Keratinocyte (primary cell): ENCODE measurements at regions not wholly inside any gene's neighbourhood (a gene's known extent, or its start where the extent isn't known, plus 50 kb on each side); places are given as distances from the start of the nearest gene placed in this dataset.

Experiments used
- DNase-seq: peaks from one replicate; pipeline ENCODE4 v3.0.0-alpha.2; 2011; ENCODE audit warnings: low read depth, missing footprints, low spot score
- FAIRE-seq: peaks from 2 replicates; lab custom pipeline; 2011; peaks lifted over from hg19 to GRCh38; lab: Jason Lieb, UNC
- H2AFZ ChIP-seq: 2 replicates; pipeline ENCODE4 v1.6.0; 2012; ENCODE audit warnings: low read length, control low read depth, inconsistent platforms; ENCODE audit not compliant: control insufficient read depth
- H3K27ac ChIP-seq: 2 replicates; pipeline ENCODE4 v1.5.1; 2011; ENCODE audit warnings: low read length; ENCODE audit not compliant: control insufficient read depth, insufficient read depth
- H3K27me3 ChIP-seq: 3 replicates; pipeline ENCODE4 v1.6.0; 2011; ENCODE audit warnings: low read length; ENCODE audit not compliant: control insufficient read depth, insufficient read depth; ENCODE audit errors: extremely low read depth
- H3K36me3 ChIP-seq, 2 experiments: 2 replicates in 1 of 2; 3 replicates in 1 of 2; pipeline ENCODE4 v1.5.1; 2011; ENCODE audit warnings: low read length in 2 of 2, mild to moderate bottlenecking in 1 of 2; ENCODE audit not compliant: control insufficient read depth in 2 of 2, insufficient read depth in 2 of 2; ENCODE audit errors: extremely low read depth in 1 of 2
- H3K4me1 ChIP-seq: 3 replicates; pipeline ENCODE4 v1.5.1; 2011; ENCODE audit warnings: low read length; ENCODE audit not compliant: control insufficient read depth, insufficient read depth; ENCODE audit errors: extremely low read depth
- H3K4me2 ChIP-seq: 3 replicates; pipeline ENCODE4 v1.6.0; 2011; ENCODE audit warnings: low read depth, low read length; ENCODE audit not compliant: control insufficient read depth, insufficient read depth; ENCODE audit errors: extremely low read depth
- H3K4me3 ChIP-seq, 3 experiments: fragments of 200-600 bp in 1 of 3; sonication (generic) in 1 of 3; 2 replicates in 2 of 3; 3 replicates in 1 of 3; pipeline ENCODE4 v1.5.1; 2011 to 2016; ENCODE audit warnings: low read length in 3 of 3, mild to moderate bottlenecking in 3 of 3, control low read depth in 2 of 3, inconsistent platforms in 1 of 3, low read depth in 1 of 3, mixed read lengths in 1 of 3, mixed run types in 1 of 3, moderate library complexity in 1 of 3; ENCODE audit not compliant: control insufficient read depth in 2 of 3, insufficient read depth in 2 of 3; ENCODE audit errors: extremely low read depth in 1 of 3
- H3K79me2 ChIP-seq: 2 replicates; pipeline ENCODE4 v1.6.0; 2012; ENCODE audit warnings: low read length; ENCODE audit not compliant: control insufficient read depth, insufficient read depth
- H3K9ac ChIP-seq: 3 replicates; pipeline ENCODE4 v1.6.0; 2011; ENCODE audit warnings: low read length; ENCODE audit not compliant: control insufficient read depth, insufficient read depth; ENCODE audit errors: extremely low read depth
- H3K9me1 ChIP-seq: 3 replicates; pipeline ENCODE4 v1.6.0; 2011; ENCODE audit warnings: low read length; ENCODE audit not compliant: control insufficient read depth, insufficient read depth; ENCODE audit errors: extremely low read depth
- H3K9me3 ChIP-seq: 2 replicates; pipeline ENCODE4 v1.5.1; 2012; ENCODE audit warnings: low read depth, low read length; ENCODE audit not compliant: control insufficient read depth
- H4K20me1 ChIP-seq: 3 replicates; pipeline ENCODE4 v1.6.0; 2011; ENCODE audit warnings: low read length; ENCODE audit not compliant: control insufficient read depth, insufficient read depth; ENCODE audit errors: extremely low read depth
- CTCF ChIP-seq, 3 experiments: IDR thresholded peaks in 1 of 3; conservative IDR thresholded peaks in 1 of 3; optimal IDR thresholded peaks in 1 of 3; 2 replicates in 2 of 3; 3 replicates in 1 of 3; pipeline versions ENCODE3 to v1.5.1; 2011; ENCODE audit warnings: low read length in 3 of 3, mild to moderate bottlenecking in 3 of 3, moderate library complexity in 2 of 3, control low read depth in 1 of 3, inconsistent platforms in 1 of 3; ENCODE audit not compliant: insufficient read depth in 2 of 3; ENCODE audit errors: extremely low read depth in 1 of 3
- EZH2 ChIP-seq: IDR thresholded peaks from one replicate; pipeline ENCODE4 v1.6.1; 2012; ENCODE audit warnings: inconsistent platforms, mild to moderate bottlenecking, low read length, moderate library complexity
- dilution Hi-C: fragments of 300-500 bp; cut with MboI; formaldehyde crosslinking; loops from one replicate; pipeline ENCODE4 v1.7.0; 2020; ENCODE audit warnings: low sequenced_read_pairs; ENCODE audit not compliant: extremely low pct_ligation_motif_present

- Histone ChIP-seq H3K36me3 (no peaks in the 10 kb centered on the region), H2AFZ (no peak overlapping the region), H3K4me1 (no peaks in the 10 kb centered on the region), H3K27ac (no peak overlapping the region), H3K9ac (no peak overlapping the region), H3K4me2 (no peak overlapping the region), H3K9me3 (no peaks in the 10 kb centered on the region), H3K79me2 (no peaks in the 10 kb centered on the region), H3K27me3 (no peaks in the 10 kb centered on the region), H3K4me3 (no peak overlapping the region), H3K9me1 (no peaks in the 10 kb centered on the region), H4K20me1 (no peaks in the 10 kb centered on the region)
- dilution Hi-C loops: no loop called here
- no peak for DNase-seq
- TF ChIP-seq EZH2: no peak
- no peak for TF ChIP-seq CTCF (optimal IDR thresholded peaks at IDR 0.05 in 1 of 3, IDR thresholded peaks at IDR 0.05 in 1 of 3, conservative IDR thresholded peaks at IDR 0.05 in 1 of 3; ENCODE audit: extremely low read depth in 1 of 3, insufficient read depth in 2 of 3, low read length in 3 of 3)
- no peak for FAIRE-seq
These were observed 566.6 kb upstream of the ID4 start for GRCh38 chr6:19270616-19271015.

- H3K27ac ChIP-seq: no peak overlapping the region
- no peaks in the 10 kb centered on the region for H3K9me1 ChIP-seq
- H3K36me3 ChIP-seq: no peaks in the 10 kb centered on the region
- H3K9ac ChIP-seq: no peak overlapping the region
- FAIRE-seq (no peak), DNase-seq (no peak)
- H3K4me3 ChIP-seq: no peak overlapping the region
- H2AFZ ChIP-seq: no peak overlapping the region
- TF ChIP-seq CTCF (optimal IDR thresholded peaks at IDR 0.05 in 1 of 3, IDR thresholded peaks at IDR 0.05 in 1 of 3, conservative IDR thresholded peaks at IDR 0.05 in 1 of 3; ENCODE audit: extremely low read depth in 1 of 3, insufficient read depth in 2 of 3, low read length in 3 of 3) (no peak), EZH2 (no peak)
- H3K79me2 ChIP-seq: no peaks in the 10 kb centered on the region
- H3K4me2 ChIP-seq: no peak overlapping the region
- no peaks in the 10 kb centered on the region for H3K9me3 ChIP-seq
- H4K20me1 ChIP-seq: no peaks in the 10 kb centered on the region
- dilution Hi-C loops: no loop called here
- H3K4me1 ChIP-seq: no peaks in the 10 kb centered on the region
- H3K27me3 ChIP-seq: no peaks in the 10 kb centered on the region
These were observed 557.9 kb upstream of the ID4 start for GRCh38 chr6:19279273-19279684.
